CD8-positive, alpha-beta memory T cell (primary cell): ENCODE measurements at regions not wholly inside any gene's neighbourhood (a gene's known extent, or its start where the extent isn't known, plus 50 kb on each side); places are given as distances from the start of the nearest gene placed in this dataset.
"Not testable (repeated sequence)": the region's sequence is repeated elsewhere in the genome, so short reads cannot be mapped to it uniquely, and the experiment has no call there.

Source experiments
- CTCF ChIA-PET: fragments of 350-600 bp; sonication (Branson Sonifier 250); formaldehyde crosslinking; loops from one replicate; lab custom pipeline; 2021; ENCODE audit warnings: antibody characterized with exemption; lab: Charles Lee
- POLR2A ChIA-PET: fragments of 350-600 bp; sonication (Branson Sonifier 250); formaldehyde crosslinking; loops from one replicate; lab custom pipeline; 2021; ENCODE audit warnings: antibody characterized with exemption; lab: Charles Lee
- DNase-seq, 5 donors: peaks; one replicate each; pipeline versions ENCODE4 v3.0.0 to v3.0.0-alpha.2; 2020 to 2022; ENCODE audit warnings: mixed read lengths in 1 of 5
- H3K27ac ChIP-seq: one replicate; pipeline ENCODE4 v1.7.0; 2013; ENCODE audit warnings: low read depth, mild to moderate bottlenecking, low read length, moderate library complexity
- H3K27me3 ChIP-seq: 2 replicates; pipeline ENCODE4 v1.7.0; 2013; ENCODE audit warnings: low read length, mild to moderate bottlenecking; ENCODE audit not compliant: insufficient read depth, poor library complexity, severe bottlenecking
- H3K36me3 ChIP-seq: 2 replicates; pipeline ENCODE4 v1.7.0; 2013; ENCODE audit warnings: mild to moderate bottlenecking, low read length, moderate library complexity; ENCODE audit not compliant: insufficient read depth
- H3K4me1 ChIP-seq: 2 replicates; pipeline ENCODE4 v1.7.0; 2013; ENCODE audit warnings: mild to moderate bottlenecking, low read length, moderate library complexity; ENCODE audit not compliant: insufficient read depth
- H3K4me3 ChIP-seq: 2 replicates; pipeline ENCODE4 v1.7.0; 2013; ENCODE audit warnings: mild to moderate bottlenecking, low read length
- H3K9me3 ChIP-seq: 2 replicates; pipeline ENCODE4 v1.7.0; 2013; ENCODE audit warnings: mild to moderate bottlenecking, low read length
- H3K27ac Mint-ChIP-seq, 8 donors: one replicate each; pipeline ENCODE4 v1.8.0; 2020 to 2021; ENCODE audit warnings: mixed read lengths in 8 of 8, mild to moderate bottlenecking in 6 of 8, inconsistent platforms in 3 of 8, moderate library complexity in 3 of 8
- H3K27me3 Mint-ChIP-seq, 2 donors: one replicate each; pipeline ENCODE4 v1.8.0; 2020 to 2021; ENCODE audit warnings: mixed read lengths in 2 of 2, mild to moderate bottlenecking in 1 of 2, moderate library complexity in 1 of 2
- H3K36me3 Mint-ChIP-seq, 3 donors: one replicate each; pipeline ENCODE4 v1.8.0; 2020 to 2021; ENCODE audit warnings: mixed read lengths in 3 of 3, inconsistent platforms in 1 of 3, mild to moderate bottlenecking in 1 of 3
- H3K4me1 Mint-ChIP-seq, 3 donors: one replicate each; pipeline ENCODE4 v1.8.0; 2020 to 2021; ENCODE audit warnings: mixed read lengths in 3 of 3, inconsistent platforms in 1 of 3, mild to moderate bottlenecking in 1 of 3
- H3K4me3 Mint-ChIP-seq, 7 donors: one replicate each; pipeline ENCODE4 v1.8.0; 2020 to 2021; ENCODE audit warnings: mixed read lengths in 7 of 7, mild to moderate bottlenecking in 6 of 7, moderate library complexity in 4 of 7, inconsistent platforms in 2 of 7
- H3K9me3 Mint-ChIP-seq, 5 donors: one replicate each; pipeline ENCODE4 v1.8.0; 2020 to 2022; ENCODE audit warnings: mixed read lengths in 5 of 5, mild to moderate bottlenecking in 3 of 5, moderate library complexity in 2 of 5, inconsistent platforms in 1 of 5

DNA sequence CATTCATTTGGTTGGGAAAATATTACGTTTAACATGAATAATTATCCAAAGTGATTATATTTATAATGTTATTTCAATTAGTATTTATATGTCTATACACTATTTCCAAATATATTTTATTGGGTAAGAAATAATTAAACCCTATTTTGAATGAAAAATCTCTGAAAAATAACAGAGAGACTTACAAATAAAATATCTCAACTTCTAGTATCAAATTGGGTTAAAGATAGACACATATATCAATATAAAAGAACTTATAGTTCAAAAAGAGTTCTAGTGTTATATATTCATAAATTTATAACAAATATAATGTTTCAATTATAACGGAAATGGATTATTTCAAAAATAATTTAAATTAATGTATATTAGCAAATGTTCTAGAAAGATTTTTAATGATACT lies 482.6 kb upstream of the PCDH20 start:
- CTCF ChIA-PET: no interaction called here
- peaks cover 3 to 25% (median 12%) of the 10 kb centered on the region in 5 donors for H3K9me3 Mint-ChIP-seq

DNA sequence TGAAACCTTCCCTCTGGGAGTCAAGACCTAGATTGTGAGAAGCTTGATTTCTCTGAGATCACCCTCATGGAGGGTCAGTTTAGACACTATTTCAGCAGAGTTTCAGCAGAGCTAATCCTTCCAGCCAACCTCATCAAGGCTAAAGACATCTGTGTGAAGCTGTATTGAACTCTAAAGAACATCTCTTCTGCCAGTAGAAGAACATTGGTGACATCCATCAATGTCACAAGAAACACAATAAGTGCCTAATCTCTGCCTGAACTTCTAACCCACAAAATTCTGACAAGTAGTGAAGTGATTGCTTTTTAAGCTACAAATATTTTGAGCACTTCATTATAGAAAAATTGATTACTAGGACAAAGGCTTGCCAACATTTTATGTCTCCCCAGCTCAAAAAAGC lies 475.8 kb upstream of the PCDH20 start:
- H3K36me3 Mint-ChIP-seq: no peaks in the 10 kb centered on the region
- Histone ChIP-seq H3K27ac (no peak overlapping the region), H3K4me3 (no peak overlapping the region), H3K27me3 (no peaks in the 10 kb centered on the region), H3K36me3 (no peaks in the 10 kb centered on the region), H3K9me3 (no peaks in the 10 kb centered on the region), H3K4me1 (no peaks in the 10 kb centered on the region)
- ChIA-PET CTCF (no interaction called here), POLR2A (no interaction called here)
- no peaks in the 10 kb centered on the region for H3K27me3 Mint-ChIP-seq
- H3K27ac Mint-ChIP-seq: no peak overlapping the region
- peaks cover 3 to 33% (median 12%) of the 10 kb centered on the region in 5 donors for H3K9me3 Mint-ChIP-seq
- H3K4me1 Mint-ChIP-seq: no peaks in the 10 kb centered on the region
- DNase-seq: no peak
- no peak overlapping the region for H3K4me3 Mint-ChIP-seq

More for the DNA sequence above, 482.6 kb upstream of the PCDH20 start:
- POLR2A ChIA-PET: no interaction called here
- Mint-ChIP-seq H3K4me3 (no peak overlapping the region), H3K36me3 (no peaks in the 10 kb centered on the region), H3K27ac (no peak overlapping the region), H3K27me3 (no peaks in the 10 kb centered on the region), H3K4me1 (no peaks in the 10 kb centered on the region)
- no peaks in the 10 kb centered on the region for H3K9me3 ChIP-seq
- DNase-seq: no peak
- no peaks in the 10 kb centered on the region for H3K4me1 ChIP-seq
- H3K27ac ChIP-seq: no peak overlapping the region
- no peaks in the 10 kb centered on the region for H3K27me3 ChIP-seq
- no peak overlapping the region for H3K4me3 ChIP-seq
- no peaks in the 10 kb centered on the region for H3K36me3 ChIP-seq

DNA sequence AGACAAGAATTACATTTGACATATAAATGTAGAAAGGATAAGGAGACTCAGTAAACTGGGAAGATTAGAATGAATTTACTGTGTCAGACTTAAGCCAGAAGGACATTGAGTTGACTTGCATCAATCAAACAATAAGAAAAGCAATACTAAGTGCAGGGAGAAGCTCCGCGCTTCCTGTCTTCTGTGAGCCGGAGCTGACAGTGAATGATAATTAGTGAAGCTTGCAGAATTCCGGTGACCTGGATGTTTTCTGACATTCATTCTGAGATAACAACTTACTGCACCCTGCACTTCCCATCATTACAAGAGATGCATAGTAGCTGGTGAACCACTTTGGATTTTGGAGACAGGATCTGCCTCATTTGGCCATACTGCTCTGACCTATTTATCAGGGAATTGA lies 469.2 kb upstream of the PCDH20 start:
- Mint-ChIP-seq H3K36me3 (no peaks in the 10 kb centered on the region), H3K27me3 (no peaks in the 10 kb centered on the region), H3K27ac (no peak overlapping the region), H3K4me3 (no peak overlapping the region), H3K9me3 (peaks cover 3 to 41% (median 8%) of the 10 kb centered on the region in 5 donors), H3K4me1 (no peaks in the 10 kb centered on the region)
- ChIA-PET POLR2A (no interaction called here), CTCF (no interaction called here)
- no peaks in the 10 kb centered on the region for H3K4me1 ChIP-seq
- no peak overlapping the region for H3K27ac ChIP-seq
- no peaks in the 10 kb centered on the region for H3K9me3 ChIP-seq
- no peak for DNase-seq
- no peaks in the 10 kb centered on the region for H3K36me3 ChIP-seq
- no peaks in the 10 kb centered on the region for H3K27me3 ChIP-seq
- H3K4me3 ChIP-seq: no peak overlapping the region

DNA sequence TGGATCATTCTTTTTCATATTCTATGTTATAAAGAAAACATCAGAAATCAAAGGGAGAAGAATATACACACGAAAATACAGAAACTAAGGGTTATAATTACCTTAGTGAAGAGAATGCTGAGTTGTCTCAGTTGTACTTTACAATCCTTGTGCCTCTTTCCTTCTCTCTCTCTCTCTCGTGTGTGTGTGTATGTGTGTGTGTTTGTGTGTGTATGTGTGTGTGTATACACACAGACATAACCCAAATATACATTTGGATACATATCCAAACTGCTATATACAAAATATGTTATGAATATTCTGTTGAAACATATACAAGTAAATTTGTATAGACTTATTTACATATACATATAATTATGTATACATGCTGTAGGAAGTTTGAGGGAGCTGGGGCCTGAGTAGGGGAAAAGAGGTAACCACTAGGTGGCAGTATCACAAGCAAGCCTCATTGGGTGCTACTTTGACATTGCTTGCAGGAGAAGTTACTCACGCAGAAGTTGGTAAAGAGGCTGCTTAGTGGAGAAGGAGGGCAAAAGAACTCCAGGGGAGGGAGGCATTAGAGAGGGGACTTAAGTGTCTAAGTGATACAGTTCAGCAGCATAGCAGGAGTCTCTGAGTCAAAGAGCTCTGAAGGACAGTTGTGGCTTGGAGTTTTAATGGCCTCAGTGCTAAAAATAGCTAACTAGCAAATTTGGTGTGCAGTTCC lies 465.1 kb upstream of the PCDH20 start:
- Histone ChIP-seq H3K36me3 (no peaks in the 10 kb centered on the region), H3K27me3 (no peaks in the 10 kb centered on the region), H3K27ac (no peak overlapping the region), H3K4me1 (no peaks in the 10 kb centered on the region), H3K4me3 (no peak overlapping the region), H3K9me3 (no peaks in the 10 kb centered on the region)
- Mint-ChIP-seq H3K9me3 (peaks cover 3 to 42% (median 28%) of the 10 kb centered on the region in 5 donors), H3K4me3 (no peak overlapping the region), H3K36me3 (no peaks in the 10 kb centered on the region), H3K27me3 (no peaks in the 10 kb centered on the region), H3K27ac (no peak overlapping the region), H3K4me1 (no peaks in the 10 kb centered on the region)
- CTCF ChIA-PET: no interaction called here
- POLR2A ChIA-PET: no interaction called here
- no peak for DNase-seq

DNA sequence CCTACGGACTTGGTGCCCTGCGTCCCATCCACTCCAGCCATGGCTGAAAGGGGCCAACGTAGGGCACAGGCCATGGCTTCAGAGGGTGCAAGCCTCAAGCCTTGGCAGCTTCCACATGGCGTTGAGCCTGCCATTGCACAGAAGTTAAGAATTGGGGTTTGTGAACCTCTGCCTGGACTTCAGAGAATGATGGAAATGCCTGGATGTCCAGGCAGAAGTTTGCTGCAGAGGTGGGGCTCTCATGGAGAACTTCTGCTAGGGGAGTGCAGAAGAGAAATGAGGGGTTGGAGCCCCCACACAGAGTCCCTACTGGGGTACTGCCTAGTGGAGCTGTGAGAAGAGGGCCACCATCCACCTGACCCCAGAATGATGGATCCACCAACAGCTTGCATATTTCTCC lies 462.9 kb upstream of the PCDH20 start:
- H3K27ac Mint-ChIP-seq, H3K27me3 Mint-ChIP-seq, H3K9me3 ChIP-seq, H3K27ac ChIP-seq, H3K4me3 Mint-ChIP-seq, CTCF ChIA-PET, H3K36me3 Mint-ChIP-seq, H3K4me1 ChIP-seq, H3K4me1 Mint-ChIP-seq, DNase-seq, H3K4me3 ChIP-seq, H3K27me3 ChIP-seq, H3K36me3 ChIP-seq, POLR2A ChIA-PET: not testable (repeated sequence)
- peaks cover 10 to 40% (median 30%) of the 10 kb centered on the region in 5 donors for H3K9me3 Mint-ChIP-seq

DNA sequence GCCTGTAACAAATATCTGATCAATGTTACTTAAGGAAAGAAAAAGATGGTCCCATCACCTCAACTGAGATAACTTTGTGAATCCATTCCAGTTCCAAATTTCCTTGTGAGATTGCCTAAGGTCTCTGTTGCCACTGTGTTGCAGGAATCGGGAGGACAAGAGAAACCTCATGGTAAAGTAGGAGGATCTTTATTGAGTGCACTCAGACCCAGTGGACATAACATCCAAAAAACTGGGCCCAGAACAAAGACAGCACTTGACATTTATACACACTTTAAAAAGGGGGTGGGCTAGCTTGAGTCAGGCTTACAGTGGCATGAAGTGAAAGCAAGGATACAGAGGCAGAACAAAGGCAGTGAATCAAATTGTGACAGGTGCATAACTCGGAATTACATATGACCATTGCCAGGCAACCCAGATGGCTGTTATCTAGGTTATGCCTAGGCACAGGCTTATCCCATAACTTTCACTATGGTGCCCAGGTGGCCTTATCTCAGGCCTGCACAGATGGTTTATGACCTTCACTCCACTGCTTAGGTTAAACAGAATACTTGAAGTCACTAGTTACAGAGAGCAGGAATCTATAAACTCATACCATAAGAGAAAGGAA lies 459.4 kb upstream of the PCDH20 start:
- no peaks in the 10 kb centered on the region for H3K4me1 ChIP-seq
- DNase-seq: no peak
- H3K4me3 ChIP-seq: no peak overlapping the region
- Mint-ChIP-seq H3K27me3 (no peaks in the 10 kb centered on the region), H3K27ac (no peak overlapping the region), H3K4me1 (no peaks in the 10 kb centered on the region), H3K36me3 (no peaks in the 10 kb centered on the region), H3K4me3 (no peak overlapping the region), H3K9me3 (peaks cover 12 to 42% (median 31%) of the 10 kb centered on the region in 5 donors)
- no peaks in the 10 kb centered on the region for H3K27me3 ChIP-seq
- CTCF ChIA-PET: no interaction called here
- POLR2A ChIA-PET: no interaction called here
- no peak overlapping the region for H3K27ac ChIP-seq
- no peaks in the 10 kb centered on the region for H3K9me3 ChIP-seq
- H3K36me3 ChIP-seq: no peaks in the 10 kb centered on the region

DNA sequence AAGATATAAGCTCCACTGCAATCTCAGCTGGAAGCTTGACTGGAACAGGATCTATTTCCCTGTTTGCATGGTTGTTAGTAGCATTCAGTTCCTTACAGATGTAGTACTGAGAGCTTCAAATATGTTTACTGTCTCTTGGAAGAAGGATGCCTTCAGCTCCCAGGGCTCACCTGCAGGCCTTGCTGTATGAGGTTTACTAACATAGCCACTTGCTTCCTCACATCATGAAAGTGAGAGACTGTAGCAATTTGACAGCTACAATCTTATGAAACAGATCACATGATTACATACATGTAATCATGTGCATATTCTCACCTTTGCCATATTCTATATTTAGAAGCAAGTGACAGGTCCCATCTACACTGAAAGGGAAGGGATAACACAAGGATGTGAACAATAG lies 458.1 kb upstream of the PCDH20 start:
- no peak overlapping the region for H3K4me3 Mint-ChIP-seq
- POLR2A ChIA-PET: no interaction called here
- DNase-seq: no peak
- no peak overlapping the region for H3K4me3 ChIP-seq
- H3K4me1 Mint-ChIP-seq: no peaks in the 10 kb centered on the region
- no peaks in the 10 kb centered on the region for H3K36me3 ChIP-seq
- CTCF ChIA-PET: no interaction called here
- no peaks in the 10 kb centered on the region for H3K9me3 ChIP-seq
- no peaks in the 10 kb centered on the region for H3K27me3 Mint-ChIP-seq
- H3K27ac ChIP-seq: no peak overlapping the region
- no peaks in the 10 kb centered on the region for H3K36me3 Mint-ChIP-seq
- H3K27me3 ChIP-seq: no peaks in the 10 kb centered on the region
- H3K9me3 Mint-ChIP-seq: peaks cover 18 to 45% (median 36%) of the 10 kb centered on the region in 5 donors
- H3K27ac Mint-ChIP-seq: no peak overlapping the region
- H3K4me1 ChIP-seq: no peaks in the 10 kb centered on the region

DNA sequence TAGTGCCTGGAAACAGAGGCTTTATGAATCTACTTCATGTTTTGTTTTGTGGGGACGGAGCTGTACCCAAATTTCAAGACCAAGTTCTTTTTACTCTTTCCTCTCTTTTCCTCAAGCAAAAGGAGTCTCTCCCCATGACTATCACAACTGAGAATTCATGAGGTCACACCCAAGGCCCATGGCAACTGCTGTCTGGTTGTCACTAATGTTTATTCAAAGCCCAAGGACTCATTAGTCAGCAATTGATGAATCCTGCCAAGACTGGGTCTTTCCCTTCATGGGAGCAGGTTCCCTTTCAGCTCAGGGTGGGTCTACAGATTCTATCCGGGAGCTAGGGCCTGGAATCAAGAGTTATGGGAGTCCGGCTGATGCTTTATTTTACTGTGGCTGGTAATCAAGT lies 441.5 kb upstream of the PCDH20 start:
- POLR2A ChIA-PET: no interaction called here
- DNase-seq: no peak
- Histone ChIP-seq H3K4me1 (no peaks in the 10 kb centered on the region), H3K27me3 (no peaks in the 10 kb centered on the region), H3K9me3 (no peaks in the 10 kb centered on the region), H3K27ac (no peak overlapping the region), H3K4me3 (no peak overlapping the region), H3K36me3 (no peaks in the 10 kb centered on the region)
- no peak overlapping the region for H3K27ac Mint-ChIP-seq
- CTCF ChIA-PET: no interaction called here
- H3K27me3 Mint-ChIP-seq: no peaks in the 10 kb centered on the region
- H3K9me3 Mint-ChIP-seq: peaks cover 0 to 24% (median 2%) of the 10 kb centered on the region in 5 donors
- no peak overlapping the region for H3K4me3 Mint-ChIP-seq
- no peaks in the 10 kb centered on the region for H3K4me1 Mint-ChIP-seq
- no peaks in the 10 kb centered on the region for H3K36me3 Mint-ChIP-seq
